MM.1S (cell line): ENCODE measurements at regions not wholly inside any gene's neighbourhood (a gene's known extent, or its start where the extent isn't known, plus 50 kb on each side); places are given as distances from the start of the nearest gene placed in this dataset.

ENCODE experiments used
- DNase-seq: peaks from one replicate; pipeline ENCODE4 v3.0.0-alpha.2; 2015
- H2AFZ ChIP-seq: fragments of 300-600 bp; sonication (generic); 2 replicates; pipeline ENCODE4 v1.6.0; 2016; ENCODE audit warnings: antibody characterized with exemption, low read length
- H3F3A ChIP-seq: fragments of 300-600 bp; sonication (generic); 2 replicates; pipeline ENCODE4 v1.6.1; 2016; ENCODE audit warnings: mild to moderate bottlenecking, antibody characterized with exemption, low read length, moderate library complexity, mixed read lengths; ENCODE audit not compliant: insufficient read depth
- H3K27ac ChIP-seq: fragments of 300-600 bp; sonication (generic); 2 replicates; pipeline ENCODE4 v1.5.1; 2016; ENCODE audit warnings: mild to moderate bottlenecking, low read length
- H3K27me3 ChIP-seq: fragments of 300-600 bp; sonication (generic); replicated peaks from 2 replicates; pipeline ENCODE4 v1.6.0; 2016; ENCODE audit warnings: low read length; ENCODE audit not compliant: insufficient read depth
- H3K36me3 ChIP-seq: fragments of 300-600 bp; sonication (generic); replicated peaks from 2 replicates; pipeline ENCODE4 v1.6.1; 2016; ENCODE audit warnings: mild to moderate bottlenecking, low read length, mixed read lengths; ENCODE audit not compliant: insufficient read depth
- H3K4me1 ChIP-seq: fragments of 300-600 bp; sonication (generic); 2 replicates; pipeline ENCODE4 v1.6.1; 2016; ENCODE audit warnings: low read length, mixed read lengths
- H3K4me2 ChIP-seq: fragments of 300-600 bp; sonication (generic); 2 replicates; pipeline ENCODE4 v1.6.0; 2016; ENCODE audit warnings: low read depth, low read length
- H3K4me3 ChIP-seq: fragments of 300-600 bp; sonication (generic); 2 replicates; pipeline ENCODE4 v1.5.1; 2016; ENCODE audit warnings: low read length, mixed read lengths
- H3K79me2 ChIP-seq: fragments of 300-600 bp; sonication (generic); 2 replicates; pipeline ENCODE4 v1.6.1; 2016; ENCODE audit warnings: mixed run types, low read length, mixed read lengths
- H3K9ac ChIP-seq: fragments of 300-600 bp; sonication (generic); 2 replicates; pipeline ENCODE4 v1.6.1; 2016; ENCODE audit warnings: low read length, mixed read lengths
- H3K9me2 ChIP-seq: fragments of 300-600 bp; sonication (generic); replicated peaks from 2 replicates; pipeline ENCODE4 v1.6.1; 2016; ENCODE audit warnings: mild to moderate bottlenecking, low read length, mixed read lengths; ENCODE audit not compliant: insufficient read depth
- H3K9me3 ChIP-seq: fragments of 300-600 bp; sonication (generic); replicated peaks from 2 replicates; pipeline ENCODE4 v1.6.1; 2016; ENCODE audit warnings: mild to moderate bottlenecking, low read length, mixed read lengths; ENCODE audit not compliant: insufficient read depth
- H4K20me1 ChIP-seq: fragments of 300-600 bp; sonication (generic); 2 replicates; pipeline ENCODE4 v1.6.1; 2016; ENCODE audit warnings: mild to moderate bottlenecking, low read length, moderate library complexity, mixed read lengths; ENCODE audit not compliant: insufficient read depth
- CTCF ChIP-seq: fragments of 300-600 bp; sonication (generic); IDR thresholded peaks from 2 replicates; pipeline ENCODE4 v1.5.1; 2016; ENCODE audit warnings: antibody characterized with exemption, low read length, mixed read lengths
- EZH2 ChIP-seq: fragments of 300-600 bp; sonication (generic); optimal IDR thresholded peaks from 2 replicates; pipeline ENCODE3; 2017; ENCODE audit warnings: low read depth, mild to moderate bottlenecking, antibody characterized with exemption, low read length, mixed read lengths
- EZH2phosphoT487 ChIP-seq: fragments of 300-600 bp; sonication (generic); IDR thresholded peaks from 2 replicates; pipeline ENCODE4 v1.6.1; 2018; ENCODE audit warnings: antibody characterized with exemption, low read length

DNA sequence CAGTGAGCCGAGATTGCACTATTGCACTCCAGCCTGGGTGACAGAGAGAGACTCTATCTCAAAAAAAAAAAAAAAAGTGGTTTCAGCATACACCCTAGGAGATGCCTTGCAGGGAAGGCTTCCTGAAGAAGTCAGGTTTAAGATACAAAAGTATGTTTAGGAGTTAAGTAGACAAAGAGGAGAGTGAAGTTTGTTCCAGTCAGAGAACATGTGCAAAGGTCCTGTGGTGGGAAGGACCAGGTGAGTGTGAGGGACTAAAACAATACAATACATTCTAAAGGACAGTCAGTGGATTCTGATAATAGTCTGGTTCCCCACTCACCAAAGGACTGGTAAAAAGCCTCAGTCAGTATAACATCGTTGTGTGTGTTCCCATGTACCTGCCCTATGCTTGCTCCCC is 299.3 kb downstream of the HIVEP2 start:
- Histone ChIP-seq H2AFZ (no peak overlapping the region), H4K20me1 (no peaks in the 10 kb centered on the region), H3K27me3 (no peaks in the 10 kb centered on the region), H3K9me3 (no peaks in the 10 kb centered on the region), H3F3A (no peaks in the 10 kb centered on the region), H3K9me2 (no peaks in the 10 kb centered on the region), H3K79me2 (no peaks in the 10 kb centered on the region), H3K27ac (no peak overlapping the region), H3K4me1 (no peaks in the 10 kb centered on the region), H3K9ac (no peak overlapping the region), H3K36me3 (no peaks in the 10 kb centered on the region), H3K4me3 (no peak overlapping the region), H3K4me2 (no peak overlapping the region)
- TF ChIP-seq EZH2phosphoT487 (no peak), EZH2 (no peak), CTCF (no peak)
- no peak for DNase-seq

DNA sequence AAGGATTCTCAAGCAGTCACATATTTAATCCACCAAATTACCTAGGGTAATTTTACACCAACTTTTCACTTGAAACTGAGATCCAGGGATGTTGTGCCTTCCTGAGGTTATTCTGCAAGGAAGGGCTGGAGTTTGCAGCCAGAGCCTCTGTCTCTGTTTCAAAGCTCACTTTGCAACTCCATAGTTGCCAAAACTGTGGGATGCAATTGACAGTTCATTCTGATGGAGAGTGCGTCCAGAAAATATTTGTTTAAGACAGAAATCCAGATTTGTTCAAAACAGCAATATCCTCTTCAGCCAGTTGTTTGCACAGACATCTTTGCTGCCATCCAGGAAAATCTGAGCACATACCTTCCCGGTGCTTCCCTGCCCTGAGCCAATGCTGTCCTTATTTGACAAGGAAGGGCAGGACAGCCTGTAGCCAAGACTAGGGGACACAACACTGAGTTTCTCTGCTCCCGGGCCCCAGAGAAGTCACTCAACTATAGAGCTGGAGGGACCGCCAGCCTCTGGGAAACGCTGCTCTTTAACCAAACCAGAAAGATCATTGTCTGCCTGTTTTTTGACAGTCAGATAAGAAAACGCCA is 297.4 kb downstream of the HIVEP2 start:
- no peaks in the 10 kb centered on the region for H3K36me3 ChIP-seq
- no peaks in the 10 kb centered on the region for H3K79me2 ChIP-seq
- H3K4me1 ChIP-seq = no peaks in the 10 kb centered on the region
- H3K9me2 ChIP-seq = no peaks in the 10 kb centered on the region
- no peak overlapping the region for H3K27ac ChIP-seq
- H3K9ac ChIP-seq = no peak overlapping the region
- H3K4me3 ChIP-seq = no peak overlapping the region
- no peak for DNase-seq
- H3F3A ChIP-seq = no peaks in the 10 kb centered on the region
- no peaks in the 10 kb centered on the region for H3K9me3 ChIP-seq
- H4K20me1 ChIP-seq = no peaks in the 10 kb centered on the region
- no peak overlapping the region for H3K4me2 ChIP-seq
- no peaks in the 10 kb centered on the region for H3K27me3 ChIP-seq
- TF ChIP-seq CTCF (no peak), EZH2phosphoT487 (no peak), EZH2 (no peak)
- no peak overlapping the region for H2AFZ ChIP-seq

DNA sequence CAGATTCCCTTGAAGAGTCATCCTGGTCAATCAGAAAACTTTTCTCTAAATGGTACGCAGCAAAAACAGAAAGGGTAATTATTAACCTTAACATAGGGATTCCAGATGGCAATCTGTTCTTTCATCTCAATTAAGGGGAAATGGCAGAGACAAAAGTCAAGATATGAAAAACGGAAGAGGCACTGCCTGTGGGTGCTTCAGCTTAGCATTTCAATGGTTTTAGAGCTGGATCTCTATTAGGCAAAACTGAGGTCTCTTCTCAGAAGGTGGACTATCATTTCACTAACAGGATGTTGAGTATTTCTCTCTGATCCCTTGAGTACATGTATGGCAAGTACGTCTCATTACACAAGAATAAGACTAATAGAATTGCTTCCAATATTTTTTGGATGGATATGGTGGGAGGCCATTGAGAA is 296.9 kb downstream of the HIVEP2 start:
- TF ChIP-seq CTCF (no peak), EZH2phosphoT487 (no peak), EZH2 (no peak)
- Histone ChIP-seq H3K79me2 (no peaks in the 10 kb centered on the region), H3K9me3 (no peaks in the 10 kb centered on the region), H3K9ac (no peak overlapping the region), H3K4me1 (no peaks in the 10 kb centered on the region), H2AFZ (no peak overlapping the region), H3K4me3 (no peak overlapping the region), H3F3A (no peaks in the 10 kb centered on the region), H3K27me3 (no peaks in the 10 kb centered on the region), H3K27ac (no peak overlapping the region), H3K9me2 (no peaks in the 10 kb centered on the region), H4K20me1 (no peaks in the 10 kb centered on the region), H3K4me2 (no peak overlapping the region), H3K36me3 (no peaks in the 10 kb centered on the region)
- DNase-seq = no peak
